ENCODE measurements at regions not wholly inside any gene's neighbourhood (a gene's known extent, or its start where the extent isn't known, plus 50 kb on each side); places are given as distances from the start of the nearest gene placed in this dataset.
"Not testable (repeated sequence)": the region's sequence is repeated elsewhere in the genome, so short reads cannot be mapped to it uniquely, and the experiment has no call there.

GRCh38 chr5:23800307-23800706 lies 292.9 kb downstream of the PRDM9 start:
- TF ChIP-seq CTCF (CRISPR knock-in tag; IDR thresholded peaks at IDR 0.05) = peak; percentile 20; the same call in 1 of the 2 replicates
- H2AFZ ChIP-seq (ENCODE audit: low read length); FAIRE-seq; DNase-seq (ENCODE audit: low spot score); H3K27me3 ChIP-seq (ENCODE audit: control insufficient read depth in 1 of 2, insufficient read depth in 2 of 2, low read length in 2 of 2); H3K9ac ChIP-seq (ENCODE audit: insufficient read depth, low read depth, low read length); intact Hi-C loops (cut with micrococcal nuclease; ENCODE audit: unreplicated experiment); ATAC-seq; POLR2A ChIA-PET; H3K4me1 ChIP-seq (ENCODE audit: insufficient read depth, low read length); H3K9me3 ChIP-seq (ENCODE audit: low read length); H3K4me3 ChIP-seq (replicated peaks in 1 of 3; ENCODE audit: insufficient read depth in 1 of 3, low read depth in 2 of 3, low read length in 3 of 3); CTCF ChIA-PET (ENCODE audit: low intra/inter-chr PET ratio, low total read pairs); H3K4me2 ChIP-seq (ENCODE audit: low read depth, low read length); in situ Hi-C loops (cut with HindIII; ENCODE audit: extremely low pct_ligation_motif_present, low pct_unique_long_range_greater_than_20kb); H3K79me2 ChIP-seq (ENCODE audit: insufficient read depth, low read length); H3K36me3 ChIP-seq (replicated peaks in 1 of 2; ENCODE audit: control insufficient read depth in 1 of 2, insufficient read depth in 2 of 2, low read length in 2 of 2); H3K27ac ChIP-seq (ENCODE audit: extremely low read length, insufficient read depth, low read length); H4K20me1 ChIP-seq (ENCODE audit: insufficient read depth, low read length); BruUV-seq (replicated peaks): not testable (repeated sequence)
- WGBS (ENCODE audit: low lambda C conversion rate) = no CpG with 5 or more reads among the region's 4 CpGs

GRCh38 chr5:23820765-23821471 lies 313.5 kb downstream of the PRDM9 start:
- intact Hi-C loops (cut with micrococcal nuclease; ENCODE audit: unreplicated experiment) (loop anchor here (1.0 kb wide), 1 partner anchor 7 kb away; no protein-coding TSS in a partner anchor), in situ Hi-C loops (cut with HindIII; ENCODE audit: extremely low pct_ligation_motif_present, low pct_unique_long_range_greater_than_20kb) (no loop called here)
- Histone ChIP-seq H4K20me1 (ENCODE audit: insufficient read depth, low read length) (no peaks in the 10 kb centered on the region), H3K9me3 (ENCODE audit: low read length) (no peaks in the 10 kb centered on the region), H3K79me2 (ENCODE audit: insufficient read depth, low read length) (no peaks in the 10 kb centered on the region), H2AFZ (ENCODE audit: low read length) (no peak overlapping the region), H3K27ac (ENCODE audit: extremely low read length, insufficient read depth, low read length) (no peak overlapping the region), H3K27me3 (ENCODE audit: control insufficient read depth in 1 of 2, insufficient read depth in 2 of 2, low read length in 2 of 2) (no peaks in the 10 kb centered on the region; a peak in 1 of 5 replicates), H3K36me3 (replicated peaks in 1 of 2; ENCODE audit: control insufficient read depth in 1 of 2, insufficient read depth in 2 of 2, low read length in 2 of 2) (no peaks in the 10 kb centered on the region), H3K4me3 (replicated peaks in 1 of 3; ENCODE audit: insufficient read depth in 1 of 3, low read depth in 2 of 3, low read length in 3 of 3) (no peak overlapping the region), H3K4me2 (ENCODE audit: low read depth, low read length) (no peak overlapping the region), H3K4me1 (ENCODE audit: insufficient read depth, low read length) (no peaks in the 10 kb centered on the region), H3K9ac (ENCODE audit: insufficient read depth, low read depth, low read length) (no peak overlapping the region)
- BruUV-seq (replicated peaks) = no TSS peak
- no peak for DNase-seq (ENCODE audit: low spot score)
- POLR2A ChIA-PET = no interaction called here
- no peak for FAIRE-seq
- no peak for TF ChIP-seq YY1 (IDR thresholded peaks at IDR 0.05; ENCODE audit: insufficient read depth, insufficient replicate concordance, low read depth, low read length)
- no peak for TF ChIP-seq ZZZ3 (CRISPR knock-in tag; IDR thresholded peaks at IDR 0.05; ENCODE audit: borderline replicate concordance)
- peak; percentile 2; the same call in 1 of the 2 replicates for TF ChIP-seq STAG1 (CRISPR knock-in tag; IDR thresholded peaks at IDR 0.05)
- TF ChIP-seq HOXA7 (CRISPR knock-in tag; IDR thresholded peaks at IDR 0.05) = no peak
- peak; percentile 22; the same call in 1 of the 2 replicates for TF ChIP-seq CTCF (CRISPR knock-in tag; IDR thresholded peaks at IDR 0.05)
- no peak for TF ChIP-seq MNT (IDR thresholded peaks at IDR 0.05)
- no peak for ATAC-seq
- WGBS (ENCODE audit: low lambda C conversion rate) = 24% methylated on average over 5 of the region's 5 CpGs
- CTCF ChIA-PET (ENCODE audit: low intra/inter-chr PET ratio, low total read pairs) = no interaction called here

Measured in HepG2 (cell line).